Glomerular visceral epithelial cell (primary cell): ENCODE measurements at regions not wholly inside any gene's neighbourhood (a gene's known extent, or its start where the extent isn't known, plus 50 kb on each side); places are given as distances from the start of the nearest gene placed in this dataset.

Experiments
- DNase-seq: peaks from one replicate; pipeline ENCODE4 v3.0.0-alpha.2; 2016; ENCODE audit errors: extremely low spot score

DNA sequence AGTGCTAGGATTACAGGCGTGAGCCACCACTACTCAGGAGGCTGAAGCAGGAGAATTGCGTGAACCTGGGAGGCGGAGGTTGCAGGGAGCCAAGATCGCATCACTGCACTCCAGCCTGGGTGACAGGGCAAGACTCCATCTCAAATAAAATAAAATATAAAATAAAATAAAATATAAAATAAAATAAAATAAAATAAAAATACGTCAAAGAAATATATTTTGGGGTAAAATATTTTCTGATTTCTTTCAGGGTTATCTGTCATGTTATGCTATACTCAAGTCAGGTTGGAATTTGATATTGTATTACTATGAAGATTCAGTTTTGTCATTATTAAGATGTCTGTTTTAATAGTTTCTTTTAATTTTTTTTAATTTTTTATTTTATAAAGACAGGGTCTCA is 99.4 kb upstream of the GHITM start:
- no peak for DNase-seq

DNA sequence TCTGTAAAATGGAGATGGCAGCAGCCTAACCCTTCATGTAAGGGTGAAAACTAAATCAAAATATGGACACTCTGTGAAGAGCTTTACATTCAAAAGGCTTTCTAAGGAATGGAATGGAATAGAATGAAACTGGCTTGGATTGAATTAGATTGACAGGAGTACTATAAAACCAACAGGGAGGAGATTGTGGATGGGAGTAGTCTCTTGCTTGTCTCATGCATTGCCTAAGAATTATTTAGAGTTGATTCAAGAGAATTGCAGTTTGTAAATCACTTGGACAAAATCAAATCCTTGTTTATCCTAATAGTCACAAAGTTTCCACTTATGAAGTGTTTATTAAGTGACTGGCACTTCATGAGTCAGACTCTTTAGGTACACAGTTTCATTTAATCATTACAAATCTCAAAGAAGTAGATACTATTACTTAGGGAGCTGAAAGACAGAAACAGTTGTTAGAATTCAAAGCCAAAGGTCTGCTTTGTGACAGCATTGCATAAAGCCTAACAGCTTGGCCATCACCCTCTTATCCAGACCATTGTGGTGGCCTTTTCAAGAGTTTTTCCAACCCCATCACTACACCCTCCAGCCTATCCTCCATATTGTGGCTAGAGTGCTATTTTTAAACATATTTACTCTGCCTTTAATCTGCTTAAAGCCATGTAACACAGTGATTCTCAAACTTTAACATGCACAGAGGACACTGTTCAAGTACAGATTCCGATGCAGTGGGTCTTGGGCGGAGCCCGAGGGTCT is 91.9 kb upstream of the GHITM start:
- DNase-seq, result no peak

DNA sequence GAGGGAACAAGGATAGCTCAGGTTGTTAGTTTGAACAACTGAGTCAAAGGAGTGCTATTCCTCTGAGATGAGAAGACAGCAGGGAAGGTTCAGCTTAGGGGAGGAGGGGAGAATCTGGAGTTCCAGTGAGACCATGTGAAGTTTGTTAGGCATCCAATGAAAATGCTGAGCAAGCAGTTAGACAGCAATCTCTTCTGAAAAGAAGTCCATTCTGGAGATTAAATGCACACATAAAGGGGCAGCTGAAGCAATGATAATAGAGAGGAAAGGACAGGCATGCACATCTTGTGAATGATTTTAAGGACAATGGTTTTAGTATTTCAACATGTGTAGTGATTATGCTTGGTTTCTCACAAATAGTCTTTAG is 89.7 kb upstream of the GHITM start:
- DNase-seq, result no peak

DNA sequence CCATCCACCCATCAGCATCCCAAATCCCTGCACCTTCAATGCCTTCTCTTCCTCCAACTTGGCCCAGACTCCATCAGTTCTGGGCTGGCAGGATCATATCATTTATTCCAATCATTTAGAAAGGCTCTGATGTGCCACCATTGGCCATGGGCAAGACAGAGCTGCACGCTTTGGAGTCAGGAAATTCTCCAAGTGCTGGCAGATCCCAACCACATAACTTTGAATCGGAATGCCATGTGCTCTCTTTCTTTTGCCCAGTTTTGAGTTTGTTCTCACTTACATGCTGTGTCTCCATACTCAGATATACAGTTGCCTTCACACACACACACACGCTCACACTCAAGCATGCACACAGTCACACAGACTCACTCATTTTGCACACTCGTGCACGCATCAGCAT is 85.7 kb upstream of the GHITM start:
- no peak for DNase-seq

DNA sequence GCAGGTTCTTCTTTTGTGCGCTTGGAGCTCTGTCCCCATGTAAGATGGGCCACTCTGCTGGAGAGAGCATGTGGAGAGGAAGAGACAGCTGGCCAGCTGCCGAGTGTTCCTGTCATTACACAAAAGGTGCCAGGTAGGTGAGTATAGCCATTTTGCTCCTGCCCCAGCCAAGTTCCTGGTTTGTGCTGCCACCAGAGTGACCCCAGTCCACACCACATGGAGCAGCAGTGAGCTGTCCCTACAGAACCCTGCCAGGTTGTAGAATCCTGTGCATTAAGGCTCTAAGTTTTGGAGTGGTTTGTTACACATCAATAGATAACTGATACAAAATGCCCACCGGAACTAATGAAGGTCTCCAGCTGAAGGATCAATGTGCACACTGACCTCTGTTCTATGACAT is 84.6 kb upstream of the GHITM start:
- DNase-seq, result no peak

DNA sequence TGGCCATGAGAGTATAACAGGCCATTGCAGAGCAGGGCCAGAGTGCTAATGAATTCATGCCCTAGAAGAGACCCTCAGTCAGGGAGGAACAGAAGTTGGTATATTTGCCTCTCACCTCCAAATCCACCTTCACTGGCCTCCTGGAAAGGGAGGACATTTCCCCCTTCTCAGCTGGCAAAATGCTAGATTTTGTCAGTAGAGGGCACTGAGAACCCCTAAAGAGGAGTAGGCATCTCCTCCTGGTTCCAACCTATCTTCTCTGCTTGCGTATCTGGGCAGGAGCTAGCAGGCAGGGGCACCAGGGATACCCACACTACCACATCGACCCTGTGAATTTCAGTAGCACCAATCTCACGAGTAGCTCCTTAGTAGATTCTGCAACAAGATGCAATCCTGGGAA is 79.8 kb upstream of the GHITM start:
- no peak for DNase-seq

DNA sequence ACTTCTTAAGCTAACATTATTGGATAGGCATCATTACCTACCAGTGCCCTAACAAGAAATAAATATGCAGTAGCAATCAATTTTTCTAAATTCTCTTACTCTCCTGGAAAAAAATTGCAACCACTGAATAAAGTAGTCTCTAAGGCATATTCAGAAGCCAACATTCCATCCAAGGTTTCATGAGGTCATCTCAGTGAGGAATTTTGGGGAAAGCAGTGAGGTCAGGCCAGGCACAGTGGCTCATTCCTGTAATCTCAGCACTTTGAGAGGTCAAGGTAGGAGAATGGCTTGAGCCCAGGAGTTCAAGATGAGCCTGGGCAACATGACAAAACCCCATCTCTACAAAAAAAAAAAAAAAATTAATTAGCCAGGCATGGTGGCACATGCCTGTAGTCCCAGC is 75.9 kb upstream of the GHITM start:
- DNase-seq, result no peak

DNA sequence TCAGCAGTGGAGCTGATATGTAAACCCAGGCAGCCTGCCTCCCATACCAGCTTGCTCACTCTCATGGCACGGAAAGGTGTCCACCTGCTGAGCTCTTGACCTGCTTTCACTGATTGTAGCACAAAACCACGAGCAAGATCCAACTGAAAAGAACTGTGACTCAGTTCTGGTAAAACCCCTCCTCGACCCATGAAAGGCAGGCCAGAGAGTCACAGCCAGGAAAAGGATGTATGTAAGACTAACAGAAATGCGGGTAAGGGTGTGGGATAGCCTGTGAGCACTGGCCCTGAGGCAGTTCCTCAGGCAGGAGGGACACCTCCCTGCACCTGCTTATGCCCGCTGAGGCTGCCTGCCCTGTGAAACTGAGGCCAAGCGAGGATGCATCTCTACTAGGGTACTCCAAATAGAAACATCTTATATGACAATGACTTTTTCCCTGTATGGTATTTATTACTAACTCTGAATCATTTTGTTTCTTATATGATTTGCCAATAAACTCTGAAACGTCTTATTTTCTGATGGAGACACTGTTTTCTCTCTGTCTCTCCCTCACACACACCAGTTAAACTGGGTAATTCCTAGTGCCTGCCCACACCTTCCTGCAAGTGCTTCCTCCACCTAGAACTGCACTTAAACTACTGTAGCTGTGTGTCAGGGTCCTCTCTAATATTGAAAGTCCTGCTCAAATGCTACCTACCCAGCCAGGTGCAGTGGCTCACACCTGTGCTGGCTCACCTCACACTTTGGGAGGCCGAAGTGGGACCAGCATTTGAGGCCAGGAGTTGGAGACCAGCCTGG is 73.3 kb upstream of the GHITM start:
- no peak for DNase-seq

DNA sequence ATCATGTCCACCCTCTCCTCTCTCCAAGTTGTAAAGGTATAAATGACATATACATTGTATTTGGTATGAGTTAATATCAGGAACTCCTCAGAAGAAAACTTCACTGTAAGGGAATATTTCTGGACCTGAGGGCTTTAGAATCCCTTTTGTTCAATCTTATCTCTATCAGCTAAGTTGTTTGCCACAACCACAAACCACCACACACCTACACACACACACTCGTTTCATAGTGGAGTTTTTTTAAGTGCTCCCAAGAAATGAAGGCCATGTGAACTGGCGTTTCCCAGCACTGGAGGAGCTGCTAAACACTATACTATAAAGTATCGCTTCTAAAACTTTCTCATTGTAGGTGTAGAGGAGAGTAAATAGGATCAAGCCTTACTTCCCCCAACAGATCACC is 64.8 kb upstream of the GHITM start:
- no peak for DNase-seq

DNA sequence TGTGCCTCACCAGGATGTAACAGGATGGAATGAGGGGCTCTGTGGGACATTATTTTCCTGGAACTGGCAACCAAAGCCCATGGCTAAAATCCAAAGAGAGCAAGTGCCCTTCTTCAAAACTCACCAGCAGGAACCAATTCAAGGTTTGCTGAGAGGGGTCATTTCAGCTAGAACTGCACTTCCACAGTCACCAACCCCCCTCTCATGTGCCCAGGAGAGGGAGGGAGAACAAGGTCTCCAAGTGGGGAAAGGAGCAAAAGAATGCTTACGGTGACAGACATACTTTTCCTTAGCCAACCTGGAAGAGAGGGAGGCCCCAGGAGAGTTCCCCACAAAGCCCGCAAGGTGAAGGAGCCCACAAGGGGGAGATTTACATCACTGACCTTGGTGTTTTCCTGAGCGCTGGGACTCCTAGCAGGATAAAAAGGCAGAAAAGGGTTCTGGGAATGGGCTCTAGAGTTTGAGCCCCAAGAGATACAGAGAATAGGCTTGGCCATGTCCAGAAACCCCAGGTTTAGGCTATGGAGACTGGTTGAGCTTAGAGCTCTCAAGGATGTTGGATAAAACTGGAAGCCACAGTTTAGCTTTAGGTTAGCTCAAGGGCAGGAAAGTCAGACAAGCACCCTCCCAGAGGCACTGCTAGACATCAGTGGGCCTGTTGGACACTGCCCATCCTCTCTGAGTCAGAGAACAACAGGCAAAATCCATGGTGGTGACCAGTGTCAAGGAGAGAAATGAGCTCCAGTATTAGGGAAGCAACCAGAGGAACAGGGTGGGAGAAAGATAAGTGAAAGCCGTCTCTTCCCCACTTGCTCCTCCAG is 63.9 kb upstream of the GHITM start:
- DNase-seq, result peak; percentile 2

DNA sequence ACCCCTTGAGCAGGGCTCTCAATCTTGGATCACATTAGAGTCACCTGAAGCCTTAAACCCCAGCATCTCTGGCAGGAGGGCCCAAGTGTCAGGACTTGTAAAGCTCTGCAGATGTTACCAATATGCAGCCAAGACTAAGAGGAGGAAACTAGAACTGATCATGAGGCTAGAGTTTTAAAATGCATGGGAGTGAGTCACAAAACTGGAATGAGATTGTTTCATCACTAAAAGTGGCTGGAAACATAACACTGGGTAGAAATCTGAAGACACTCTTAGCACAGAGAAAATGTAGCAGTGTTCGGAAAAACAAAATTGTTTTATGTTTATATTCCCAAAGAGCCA is 63.3 kb upstream of the GHITM start:
- DNase-seq, result peak; percentile 45

DNA sequence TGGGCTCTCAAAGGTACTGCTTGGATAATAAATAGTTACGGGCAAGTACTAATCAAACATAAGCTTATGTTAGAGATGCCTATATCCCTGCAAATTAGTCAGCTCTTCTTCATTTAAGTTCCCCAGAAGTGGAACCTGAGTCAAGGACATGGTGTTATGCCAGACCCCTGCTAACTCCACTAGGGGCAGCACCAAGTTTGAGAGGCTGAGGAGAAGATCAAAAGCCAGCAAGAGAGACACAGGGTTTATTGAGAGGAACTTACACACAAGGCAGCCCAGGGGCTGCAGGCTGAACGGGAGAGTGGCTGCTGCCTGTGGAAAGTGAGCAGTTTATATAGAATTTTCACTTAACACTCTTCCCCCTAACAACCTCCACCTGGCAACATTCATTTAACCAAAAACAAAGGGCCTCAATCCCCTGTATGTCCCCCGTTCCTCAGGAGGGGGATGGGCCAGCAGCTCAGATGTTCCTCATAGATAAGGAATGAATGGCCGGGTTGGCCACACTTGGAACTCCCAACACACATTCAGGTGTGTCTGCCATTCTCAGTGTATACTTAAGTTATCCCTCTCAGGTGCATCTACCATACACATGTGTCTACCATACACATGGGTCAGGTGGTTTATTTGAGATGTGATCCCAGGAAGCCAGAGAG is 62.6 kb upstream of the GHITM start:
- peak; percentile 38 for DNase-seq

DNA sequence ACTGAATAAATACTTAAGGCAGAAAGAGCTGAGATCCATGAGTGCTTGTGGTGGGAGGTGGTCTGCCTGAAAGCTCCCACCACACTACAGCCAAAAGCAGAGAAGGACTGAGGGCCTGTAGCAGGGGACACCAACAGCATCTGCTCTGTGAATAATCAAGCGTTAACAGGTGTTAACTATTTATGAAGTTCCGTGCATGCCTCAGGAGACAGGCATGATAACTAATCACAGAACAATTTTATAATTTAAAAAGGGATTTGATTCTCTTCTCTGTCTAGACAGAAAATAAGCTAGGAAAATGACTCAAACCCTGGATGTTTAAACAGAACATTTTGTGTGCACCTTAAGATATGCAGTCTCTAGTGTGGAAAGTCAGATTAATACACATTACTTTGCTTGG is 61.5 kb upstream of the GHITM start:
- peak; percentile 11 for DNase-seq

DNA sequence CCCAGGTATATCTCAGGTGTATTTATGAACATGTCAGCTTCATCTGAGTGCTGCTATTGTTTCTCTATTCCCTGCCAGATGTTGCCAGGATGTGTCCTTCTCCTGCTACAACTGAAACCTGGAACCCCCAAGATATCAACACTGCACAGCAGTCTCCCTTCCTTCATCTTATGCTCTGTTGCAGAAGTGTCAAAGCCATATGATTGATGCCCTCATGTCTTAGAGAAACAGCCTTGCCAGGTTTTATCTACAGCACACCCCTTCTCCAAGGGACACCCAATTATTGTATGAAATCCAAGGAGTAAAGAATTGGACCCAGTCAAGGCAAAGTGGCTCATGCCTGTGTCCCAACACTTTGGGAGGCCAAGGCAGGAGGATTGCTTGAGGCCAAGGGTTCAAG is 60.5 kb upstream of the GHITM start:
- no peak for DNase-seq

DNA sequence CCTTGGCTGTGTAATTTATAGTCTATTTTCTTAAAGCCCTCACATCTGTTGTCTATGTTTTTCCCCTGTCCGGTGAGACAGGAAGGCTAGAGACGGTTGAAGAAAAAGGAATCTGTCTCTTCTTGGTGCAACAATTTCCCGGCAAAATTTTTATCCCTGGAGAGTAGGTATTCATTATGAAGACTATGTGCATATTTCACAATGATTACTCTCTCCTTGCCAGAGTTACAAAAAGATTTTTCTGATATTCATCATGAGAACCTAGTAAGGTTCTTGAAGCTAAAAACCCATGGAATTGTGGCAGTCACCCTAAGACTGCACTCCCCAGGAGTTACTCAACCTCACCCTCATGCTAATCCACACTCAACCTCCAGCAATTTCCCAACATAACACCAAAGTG is 55.0 kb upstream of the GHITM start:
- DNase-seq, result no peak

DNA sequence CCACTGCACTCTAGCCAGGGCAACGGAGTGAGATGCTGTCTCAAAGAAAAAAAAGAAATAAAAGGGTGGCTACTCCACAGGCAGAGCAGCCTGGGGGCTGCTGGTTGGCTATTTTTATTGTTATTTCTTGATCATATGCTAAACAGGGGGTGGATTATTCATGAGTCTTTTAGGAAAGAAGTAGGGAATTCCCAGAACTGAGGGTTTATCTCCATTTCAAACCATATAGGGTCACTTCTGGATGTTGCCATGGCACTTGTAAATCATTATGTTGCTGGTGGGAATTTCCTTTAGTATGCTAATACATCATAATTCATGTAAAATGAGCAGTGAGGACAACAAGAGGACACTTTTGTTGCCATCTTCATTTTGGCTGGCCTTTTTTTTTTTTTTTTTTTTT is 52.1 kb upstream of the GHITM start:
- DNase-seq, result no peak

DNA sequence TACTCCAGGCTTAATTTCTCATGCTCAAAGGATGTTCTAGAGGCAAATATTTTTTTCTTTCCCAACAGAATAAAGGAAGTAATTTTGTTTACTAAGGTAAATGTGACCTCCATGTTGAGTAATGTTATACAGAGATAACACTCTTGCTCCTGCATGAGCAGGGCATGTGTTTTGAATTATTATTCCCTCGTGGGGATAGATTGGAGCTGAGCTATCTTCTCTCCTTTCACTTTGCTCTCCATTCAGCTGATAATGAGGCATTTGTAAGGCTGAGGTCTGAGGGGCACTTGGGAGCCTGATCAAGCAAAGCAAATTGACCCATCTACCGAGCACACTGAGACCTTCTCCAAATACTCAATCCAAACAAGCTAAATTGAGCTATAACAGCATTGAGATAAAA is 50.7 kb upstream of the GHITM start:
- no peak for DNase-seq

DNA sequence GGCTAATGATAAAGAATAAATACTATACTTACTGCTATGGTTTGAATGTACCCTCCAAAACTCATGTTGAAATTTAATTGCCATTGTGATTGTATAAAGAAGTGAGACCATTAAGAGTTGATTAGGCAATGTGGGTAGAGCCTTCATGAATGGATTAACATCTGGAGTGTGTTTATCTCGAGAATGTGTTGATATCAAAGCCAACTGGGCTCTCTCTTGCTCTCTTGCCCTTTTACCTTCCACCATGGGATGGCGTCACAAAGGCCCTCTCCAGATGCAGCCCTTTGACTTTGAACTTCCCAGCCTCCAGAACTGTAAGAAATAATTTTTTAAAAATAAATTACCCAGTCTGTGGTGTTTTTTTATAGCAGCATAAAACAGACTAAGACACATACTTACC is 50.1 kb upstream of the GHITM start:
- DNase-seq, result no peak
